ENCODE measurements at regions not wholly inside any gene's neighbourhood (a gene's known extent, or its start where the extent isn't known, plus 50 kb on each side); places are given as distances from the start of the nearest gene placed in this dataset.

DNA sequence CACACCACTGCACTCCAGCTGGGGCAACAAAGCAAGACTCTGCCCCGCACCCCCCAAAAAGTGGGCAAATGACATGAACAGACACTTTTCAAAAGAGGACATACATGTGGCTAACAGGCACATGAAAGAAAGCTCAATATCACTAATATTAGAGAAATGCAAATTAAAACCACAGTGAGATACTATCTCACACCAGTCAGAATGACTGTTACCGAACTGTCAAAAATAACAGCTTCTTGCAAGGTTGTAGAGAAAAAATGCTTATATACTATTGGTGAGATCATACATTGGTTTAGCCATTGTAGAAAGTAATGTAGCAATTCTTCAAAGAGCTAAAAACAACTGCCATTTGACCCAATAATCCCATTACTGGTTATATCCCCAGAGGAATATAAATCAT lies 99.5 kb upstream of the SPATA13 start:
- intact Hi-C loops (cut with DNase I), result no loop called here
- no peak for TF ChIP-seq POLR2A (IDR thresholded peaks at IDR 0.05)
- no peak for TF ChIP-seq POLR2AphosphoS5 (IDR thresholded peaks at IDR 0.05; ENCODE audit: insufficient read depth in 1 of 2, low read depth in 1 of 2)
- TF ChIP-seq, protein P1, sequence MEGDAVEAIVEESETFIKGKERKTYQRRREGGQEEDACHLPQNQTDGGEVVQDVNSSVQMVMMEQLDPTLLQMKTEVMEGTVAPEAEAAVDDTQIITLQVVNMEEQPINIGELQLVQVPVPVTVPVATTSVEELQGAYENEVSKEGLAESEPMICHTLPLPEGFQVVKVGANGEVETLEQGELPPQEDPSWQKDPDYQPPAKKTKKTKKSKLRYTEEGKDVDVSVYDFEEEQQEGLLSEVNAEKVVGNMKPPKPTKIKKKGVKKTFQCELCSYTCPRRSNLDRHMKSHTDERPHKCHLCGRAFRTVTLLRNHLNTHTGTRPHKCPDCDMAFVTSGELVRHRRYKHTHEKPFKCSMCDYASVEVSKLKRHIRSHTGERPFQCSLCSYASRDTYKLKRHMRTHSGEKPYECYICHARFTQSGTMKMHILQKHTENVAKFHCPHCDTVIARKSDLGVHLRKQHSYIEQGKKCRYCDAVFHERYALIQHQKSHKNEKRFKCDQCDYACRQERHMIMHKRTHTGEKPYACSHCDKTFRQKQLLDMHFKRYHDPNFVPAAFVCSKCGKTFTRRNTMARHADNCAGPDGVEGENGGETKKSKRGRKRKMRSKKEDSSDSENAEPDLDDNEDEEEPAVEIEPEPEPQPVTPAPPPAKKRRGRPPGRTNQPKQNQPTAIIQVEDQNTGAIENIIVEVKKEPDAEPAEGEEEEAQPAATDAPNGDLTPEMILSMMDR (IDR thresholded peaks at IDR 0.05), result no peak
- peaks cover 9% of the 10 kb centered on the region for H3K4me1 ChIP-seq
- no peak overlapping the region for H3K4me3 ChIP-seq
- no peak overlapping the region for H3K27ac ChIP-seq
- H3K9me3 ChIP-seq, result no peaks in the 10 kb centered on the region
- no peak for DNase-seq (ENCODE audit: extremely low spot score in 2 of 2)
- no peaks in the 10 kb centered on the region for H3K36me3 ChIP-seq
- no peaks in the 10 kb centered on the region for H3K27me3 ChIP-seq

DNA sequence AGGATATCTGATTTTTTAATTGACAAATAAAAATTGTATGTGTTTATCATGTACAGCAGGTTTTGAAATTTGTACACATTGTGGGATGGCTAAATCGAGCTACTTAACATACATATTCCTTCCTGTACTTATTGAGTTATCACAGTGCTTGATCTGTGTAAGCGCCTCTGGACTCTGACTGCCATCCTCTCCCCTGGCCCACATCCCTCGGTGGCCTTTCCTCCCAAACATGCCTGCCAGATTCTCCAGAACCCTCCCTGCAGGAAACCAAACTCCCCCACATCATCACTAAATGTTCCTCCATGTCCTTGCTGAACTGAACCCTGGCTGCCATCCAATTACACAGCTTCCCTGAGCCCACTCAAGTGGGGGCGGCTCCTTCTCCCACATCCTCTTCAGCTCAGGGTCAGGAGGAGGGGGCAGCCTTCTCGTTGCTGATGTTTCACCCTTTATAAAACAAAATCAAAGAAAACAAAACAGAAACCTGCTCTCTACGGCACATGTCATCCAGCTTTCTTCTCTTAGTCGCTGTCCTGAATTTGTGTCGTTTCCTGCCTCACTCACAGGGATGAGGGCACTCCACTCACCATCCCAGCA lies 97.1 kb upstream of the SPATA13 start:
- DNase-seq (ENCODE audit: extremely low spot score in 2 of 2), result no peak
- Histone ChIP-seq H3K27me3 (no peaks in the 10 kb centered on the region), H3K4me3 (peak overlapping the region in 1 of 2 donors; percentile 5), H3K4me1 (no peaks in the 10 kb centered on the region), H3K27ac (peak overlapping the region; percentile 31), H3K36me3 (no peaks in the 10 kb centered on the region), H3K9me3 (no peaks in the 10 kb centered on the region)
- TF ChIP-seq POLR2A (IDR thresholded peaks at IDR 0.05) (no peak), POLR2AphosphoS5 (IDR thresholded peaks at IDR 0.05; ENCODE audit: insufficient read depth in 1 of 2, low read depth in 1 of 2) (no peak)
- TF ChIP-seq, protein P1 (IDR thresholded peaks at IDR 0.05), result no peak
- intact Hi-C loops (cut with DNase I), result no loop called here

DNA sequence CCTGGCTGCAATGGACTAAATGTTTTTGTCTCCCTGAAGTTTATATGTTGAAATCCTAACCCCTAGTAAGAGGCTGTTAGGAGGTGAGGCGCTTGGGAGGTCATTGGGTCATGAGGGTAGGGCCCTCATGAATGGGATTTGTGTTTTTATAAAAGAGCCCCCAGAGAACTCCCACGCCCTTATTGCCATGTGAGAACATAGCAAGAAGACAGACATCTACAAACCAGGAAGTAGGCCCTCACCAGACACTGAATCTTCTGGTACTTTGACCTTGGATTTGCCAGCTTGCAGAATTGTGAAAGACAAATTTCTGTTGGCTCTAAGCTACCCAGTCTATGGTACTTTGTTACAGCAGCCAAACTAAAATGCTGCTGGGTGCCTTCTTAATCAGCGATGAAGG lies 96.1 kb upstream of the SPATA13 start:
- no peak for DNase-seq (ENCODE audit: extremely low spot score in 2 of 2)
- TF ChIP-seq POLR2AphosphoS5 (IDR thresholded peaks at IDR 0.05; ENCODE audit: insufficient read depth in 1 of 2, low read depth in 1 of 2) (no peak), POLR2A (IDR thresholded peaks at IDR 0.05) (no peak)
- TF ChIP-seq, protein P1 (IDR thresholded peaks at IDR 0.05), result no peak
- intact Hi-C loops (cut with DNase I), result no loop called here
- no peaks in the 10 kb centered on the region for H3K4me1 ChIP-seq
- no peak overlapping the region for H3K27ac ChIP-seq
- H3K4me3 ChIP-seq, result no peak overlapping the region
- H3K27me3 ChIP-seq, result no peaks in the 10 kb centered on the region
- no peaks in the 10 kb centered on the region for H3K9me3 ChIP-seq
- H3K36me3 ChIP-seq, result no peaks in the 10 kb centered on the region

DNA sequence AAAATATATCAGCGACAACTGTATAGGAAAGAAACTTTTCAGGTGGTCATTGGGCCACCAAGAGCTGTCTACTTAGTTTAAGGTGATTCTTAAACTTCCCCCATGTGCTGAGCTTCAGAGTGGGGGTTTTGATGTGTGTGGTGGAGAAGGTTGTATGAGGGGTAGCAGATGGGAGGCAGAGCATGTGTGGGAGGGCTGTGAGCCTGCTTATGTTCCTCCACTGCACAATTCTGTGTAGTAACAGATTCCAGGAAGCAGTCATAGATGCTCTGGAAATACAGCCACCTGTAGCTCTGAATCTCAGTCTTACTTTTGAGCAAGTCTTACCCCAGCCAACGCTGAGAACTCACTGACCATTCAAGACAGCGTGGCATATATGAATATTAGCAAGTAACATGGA lies 95.3 kb upstream of the SPATA13 start:
- DNase-seq (ENCODE audit: extremely low spot score in 2 of 2), result no peak
- intact Hi-C loops (cut with DNase I), result no loop called here
- H3K27ac ChIP-seq, result no peak overlapping the region

More for the DNA sequence above, 95.3 kb upstream of the SPATA13 start:
- no peak overlapping the region for H3K4me3 ChIP-seq
- H3K9me3 ChIP-seq, result no peaks in the 10 kb centered on the region
- H3K27me3 ChIP-seq, result no peaks in the 10 kb centered on the region
- TF ChIP-seq, protein P1 (IDR thresholded peaks at IDR 0.05), result no peak
- TF ChIP-seq POLR2A (IDR thresholded peaks at IDR 0.05) (no peak), POLR2AphosphoS5 (IDR thresholded peaks at IDR 0.05; ENCODE audit: insufficient read depth in 1 of 2, low read depth in 1 of 2) (no peak)
- H3K4me1 ChIP-seq, result no peaks in the 10 kb centered on the region
- H3K36me3 ChIP-seq, result no peaks in the 10 kb centered on the region
